ENCODE measurements at regions not wholly inside any gene's neighbourhood (a gene's known extent, or its start where the extent isn't known, plus 50 kb on each side); places are given as distances from the start of the nearest gene placed in this dataset.
"Not testable (repeated sequence)": the region's sequence is repeated elsewhere in the genome, so short reads cannot be mapped to it uniquely, and the experiment has no call there.

DNA sequence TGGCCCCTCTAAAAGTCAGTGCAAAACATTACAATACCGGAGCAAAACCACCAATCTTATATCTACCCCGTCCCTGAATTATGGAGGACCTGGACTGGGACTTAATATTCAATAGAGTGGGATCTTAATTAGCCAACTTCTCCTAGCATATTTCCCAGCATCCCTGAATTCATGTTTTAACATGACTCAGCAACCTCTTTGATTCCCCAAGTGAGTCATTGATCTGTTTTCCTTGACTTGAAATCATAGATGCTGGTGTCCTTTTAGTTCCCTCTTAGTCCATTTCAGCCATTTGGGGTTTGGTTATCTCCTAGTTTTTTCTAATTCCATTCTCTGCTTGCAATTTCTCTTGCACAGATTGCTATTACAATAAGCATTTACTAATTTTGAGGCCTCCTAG is 677.7 kb upstream of the CELF4 start:
- no peak for DNase-seq (ENCODE audit: extremely low spot score)
- H3K27ac ChIP-seq (ENCODE audit: low read depth): no peak overlapping the region
- WGBS: 94% methylated on average over 2 of the region's 2 CpGs
- no peaks in the 10 kb centered on the region for H3K4me1 ChIP-seq (ENCODE audit: insufficient read depth)
- no peak overlapping the region for H3K4me3 ChIP-seq (ENCODE audit: low read depth, low read length)
- no peaks in the 10 kb centered on the region for H3K36me3 ChIP-seq (ENCODE audit: insufficient read depth)

GRCh38 chr18:38241736-38242135 is 676.1 kb upstream of the CELF4 start:
- no peaks in the 10 kb centered on the region for H3K36me3 ChIP-seq (ENCODE audit: insufficient read depth)
- DNase-seq (ENCODE audit: extremely low spot score): no peak
- no peaks in the 10 kb centered on the region for H3K4me1 ChIP-seq (ENCODE audit: insufficient read depth)
- 88% methylated on average over 2 of the region's 2 CpGs for WGBS
- H3K27ac ChIP-seq (ENCODE audit: low read depth): no peak overlapping the region
- no peak overlapping the region for H3K4me3 ChIP-seq (ENCODE audit: low read depth, low read length)

DNA sequence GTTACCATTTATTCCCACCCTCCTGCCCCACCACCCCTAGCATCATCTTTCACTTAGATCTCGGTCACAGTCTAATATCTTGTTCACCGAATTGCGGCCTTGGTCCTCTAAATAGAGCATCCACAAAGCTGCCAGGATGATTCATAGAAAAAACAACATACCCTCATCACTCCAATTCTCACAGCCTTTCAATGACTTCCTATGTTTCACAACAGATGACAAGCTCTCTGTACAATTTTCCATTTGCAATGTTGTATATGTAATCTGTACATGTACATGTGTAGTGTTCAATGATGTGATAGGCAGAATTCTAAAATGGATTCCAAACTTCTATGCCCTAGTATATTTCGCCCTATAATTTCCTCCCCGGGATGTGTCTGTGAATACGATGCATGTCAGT is 675.6 kb upstream of the CELF4 start:
- DNase-seq (ENCODE audit: extremely low spot score): no peak
- H3K4me3 ChIP-seq (ENCODE audit: low read depth, low read length): no peak overlapping the region
- no peaks in the 10 kb centered on the region for H3K4me1 ChIP-seq (ENCODE audit: insufficient read depth)
- 95% methylated on average over 6 of the region's 6 CpGs for WGBS
- H3K27ac ChIP-seq (ENCODE audit: low read depth): no peak overlapping the region
- H3K36me3 ChIP-seq (ENCODE audit: insufficient read depth): no peaks in the 10 kb centered on the region

DNA sequence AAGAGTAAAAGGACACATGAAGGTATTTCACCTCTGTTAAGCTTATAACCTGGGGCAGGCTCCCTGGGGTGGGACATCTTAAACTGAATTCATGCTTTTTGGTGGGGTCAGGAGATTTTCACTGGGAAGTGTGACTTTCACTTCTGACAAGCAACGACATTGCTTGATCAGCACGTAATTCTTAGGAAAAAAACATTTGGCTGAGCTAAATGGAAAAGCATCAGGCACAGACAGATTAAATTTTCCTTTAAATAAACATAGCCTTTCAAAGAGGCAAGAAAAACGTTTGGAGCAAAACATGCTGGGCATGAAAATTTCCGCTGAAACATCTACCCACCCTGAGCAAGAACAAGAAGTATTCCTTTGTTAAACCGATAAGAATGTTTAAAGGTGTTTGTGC is 674.0 kb upstream of the CELF4 start:
- Histone ChIP-seq H3K4me1 (ENCODE audit: insufficient read depth) (no peaks in the 10 kb centered on the region), H3K27ac (ENCODE audit: low read depth) (no peak overlapping the region), H3K4me3 (ENCODE audit: low read depth, low read length) (no peak overlapping the region), H3K36me3 (ENCODE audit: insufficient read depth) (no peaks in the 10 kb centered on the region)
- 35% methylated on average over 5 of the region's 5 CpGs for WGBS
- no peak for DNase-seq (ENCODE audit: extremely low spot score)

GRCh38 chr18:38237796-38238195 is 672.2 kb upstream of the CELF4 start:
- DNase-seq (ENCODE audit: extremely low spot score): no peak
- WGBS: 82% methylated on average over 1 of the region's 1 CpG
- no peak overlapping the region for H3K27ac ChIP-seq (ENCODE audit: low read depth)
- no peaks in the 10 kb centered on the region for H3K4me1 ChIP-seq (ENCODE audit: insufficient read depth)
- no peak overlapping the region for H3K4me3 ChIP-seq (ENCODE audit: low read depth, low read length)
- H3K36me3 ChIP-seq (ENCODE audit: insufficient read depth): no peaks in the 10 kb centered on the region

GRCh38 chr18:38221476-38222100 is 656.0 kb upstream of the CELF4 start:
- whole genome bisulfite sequencing: 91% methylated on average over 7 of the region's 7 CpGs

DNA sequence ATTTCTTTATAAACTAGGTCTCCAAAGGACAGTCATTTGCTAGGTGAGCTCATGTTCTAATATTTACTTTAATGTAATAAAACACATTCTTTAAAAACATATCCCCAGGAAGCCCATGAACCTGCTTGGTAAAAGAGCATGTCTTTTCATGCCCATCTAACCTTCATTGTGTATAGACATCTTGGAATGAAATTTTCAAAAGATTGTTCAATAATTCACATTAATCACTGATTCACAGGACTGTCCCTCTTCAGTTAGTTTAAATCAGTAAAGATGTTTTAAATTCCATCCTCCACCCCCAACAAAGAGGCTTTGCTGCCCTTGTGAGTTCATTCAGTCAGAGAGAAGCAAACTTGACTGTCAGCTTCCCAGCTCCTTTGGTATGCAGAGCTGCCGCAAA is 633.4 kb upstream of the CELF4 start:
- 23% methylated on average over 1 of the region's 1 CpG for WGBS
- H3K4me3 ChIP-seq (ENCODE audit: low read depth, low read length): no peak overlapping the region
- H3K27ac ChIP-seq (ENCODE audit: low read depth): no peak overlapping the region
- no peak for DNase-seq (ENCODE audit: extremely low spot score)
- H3K36me3 ChIP-seq (ENCODE audit: insufficient read depth): no peaks in the 10 kb centered on the region
- no peaks in the 10 kb centered on the region for H3K4me1 ChIP-seq (ENCODE audit: insufficient read depth)

More at GRCh38 chr18:38221476-38222100, 656.0 kb upstream of the CELF4 start:
- no peaks in the 10 kb centered on the region for H3K36me3 ChIP-seq (ENCODE audit: insufficient read depth)
- no peak overlapping the region for H3K4me3 ChIP-seq (ENCODE audit: low read depth, low read length)
- H3K4me1 ChIP-seq (ENCODE audit: insufficient read depth): no peaks in the 10 kb centered on the region
- DNase-seq (ENCODE audit: extremely low spot score): no peak
- no peak overlapping the region for H3K27ac ChIP-seq (ENCODE audit: low read depth)

GRCh38 chr18:38198526-38198925 is 632.9 kb upstream of the CELF4 start:
- Histone ChIP-seq H3K4me3 (ENCODE audit: low read depth, low read length) (no peak overlapping the region), H3K4me1 (ENCODE audit: insufficient read depth) (no peaks in the 10 kb centered on the region)
- WGBS: 73% methylated on average over 1 of the region's 1 CpG

DNA sequence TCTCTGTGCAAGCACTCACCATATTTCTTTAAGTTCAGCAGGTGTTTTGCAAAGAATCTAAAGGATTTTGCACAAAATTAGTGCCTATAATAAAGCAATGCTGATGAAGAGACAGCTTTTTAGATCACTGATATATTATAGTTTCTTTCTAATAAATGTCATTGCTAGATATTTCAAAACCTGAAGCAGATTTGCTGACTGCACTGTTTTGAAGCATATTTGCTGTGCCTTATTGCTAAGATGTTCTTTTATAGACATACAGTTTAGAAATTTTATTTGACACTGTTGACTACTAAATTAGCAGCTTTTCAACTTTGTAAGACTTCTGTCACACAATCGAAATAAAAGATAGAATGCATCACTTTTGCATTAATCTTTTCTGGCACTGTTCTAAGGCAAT is 620.9 kb upstream of the CELF4 start:
- H3K4me3 ChIP-seq (ENCODE audit: low read depth, low read length): no peak overlapping the region
- 76% methylated on average over 1 of the region's 1 CpG for WGBS
- DNase-seq (ENCODE audit: extremely low spot score): no peak

More at GRCh38 chr18:38198526-38198925, 632.9 kb upstream of the CELF4 start:
- no peak for DNase-seq (ENCODE audit: extremely low spot score)
- H3K36me3 ChIP-seq (ENCODE audit: insufficient read depth): no peaks in the 10 kb centered on the region
- no peak overlapping the region for H3K27ac ChIP-seq (ENCODE audit: low read depth)

DNA sequence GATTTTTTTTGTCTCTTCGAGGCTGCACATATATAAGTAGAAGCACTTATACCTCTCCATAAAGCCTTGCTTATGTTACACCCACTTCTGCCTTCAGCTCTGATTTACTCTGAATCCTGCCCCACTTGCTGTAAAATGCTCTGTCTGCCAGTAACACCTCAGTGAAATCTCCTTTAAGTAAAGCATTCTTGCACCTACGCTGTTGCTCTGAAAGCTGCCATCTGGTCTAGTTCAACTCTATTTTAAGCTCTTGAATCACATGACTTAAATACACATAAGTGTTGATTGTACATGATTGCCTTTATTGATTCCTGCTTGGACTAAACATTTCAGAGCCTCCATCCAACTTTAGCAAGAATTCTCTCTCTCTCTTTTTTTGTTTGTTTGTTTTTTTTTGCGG is 609.0 kb upstream of the CELF4 start:
- H3K27ac ChIP-seq (ENCODE audit: low read depth): no peak overlapping the region
- H3K36me3 ChIP-seq (ENCODE audit: insufficient read depth): no peaks in the 10 kb centered on the region
- WGBS: 43% methylated on average over 3 of the region's 3 CpGs
- DNase-seq (ENCODE audit: extremely low spot score): no peak
- no peak overlapping the region for H3K4me3 ChIP-seq (ENCODE audit: low read depth, low read length)
- no peaks in the 10 kb centered on the region for H3K4me1 ChIP-seq (ENCODE audit: insufficient read depth)

More for the DNA sequence above, 620.9 kb upstream of the CELF4 start:
- Histone ChIP-seq H3K36me3 (ENCODE audit: insufficient read depth) (no peaks in the 10 kb centered on the region), H3K27ac (ENCODE audit: low read depth) (no peak overlapping the region), H3K4me1 (ENCODE audit: insufficient read depth) (no peaks in the 10 kb centered on the region)

- no peaks in the 10 kb centered on the region for H3K4me1 ChIP-seq (ENCODE audit: insufficient read depth)
- no peak overlapping the region for H3K27ac ChIP-seq (ENCODE audit: low read depth)
- WGBS: 90% methylated on average over 1 of the region's 1 CpG
- no peak for DNase-seq (ENCODE audit: extremely low spot score)
- no peak overlapping the region for H3K4me3 ChIP-seq (ENCODE audit: low read depth, low read length)
- no peaks in the 10 kb centered on the region for H3K36me3 ChIP-seq (ENCODE audit: insufficient read depth)
Measured at GRCh38 chr18:38174173-38174572, 608.6 kb upstream of the CELF4 start.

- H3K36me3 ChIP-seq (ENCODE audit: insufficient read depth): no peaks in the 10 kb centered on the region
- no peak overlapping the region for H3K27ac ChIP-seq (ENCODE audit: low read depth)
- no peak for DNase-seq (ENCODE audit: extremely low spot score)
- no peaks in the 10 kb centered on the region for H3K4me1 ChIP-seq (ENCODE audit: insufficient read depth)
- no peak overlapping the region for H3K4me3 ChIP-seq (ENCODE audit: low read depth, low read length)
Measured at GRCh38 chr18:38170845-38171244, 605.2 kb upstream of the CELF4 start.

GRCh38 chr18:38167623-38168022 is 602.0 kb upstream of the CELF4 start:
- DNase-seq (ENCODE audit: extremely low spot score): no peak
- Histone ChIP-seq H3K4me3 (ENCODE audit: low read depth, low read length) (no peak overlapping the region), H3K27ac (ENCODE audit: low read depth) (no peak overlapping the region), H3K4me1 (ENCODE audit: insufficient read depth) (no peaks in the 10 kb centered on the region), H3K36me3 (ENCODE audit: insufficient read depth) (no peaks in the 10 kb centered on the region)
- WGBS: 83% methylated on average over 2 of the region's 2 CpGs

- H3K36me3 ChIP-seq (ENCODE audit: insufficient read depth); H3K4me1 ChIP-seq (ENCODE audit: insufficient read depth); H3K4me3 ChIP-seq (ENCODE audit: low read depth, low read length); DNase-seq (ENCODE audit: extremely low spot score); H3K27ac ChIP-seq (ENCODE audit: low read depth): not testable (repeated sequence)
Measured at GRCh38 chr18:38153116-38153515, 587.5 kb upstream of the CELF4 start.

- Histone ChIP-seq H3K4me1 (ENCODE audit: insufficient read depth) (no peaks in the 10 kb centered on the region), H3K36me3 (ENCODE audit: insufficient read depth) (no peaks in the 10 kb centered on the region), H3K4me3 (ENCODE audit: low read depth, low read length) (no peak overlapping the region), H3K27ac (ENCODE audit: low read depth) (no peak overlapping the region)
- 49% methylated on average over 3 of the region's 3 CpGs for WGBS
- no peak for DNase-seq (ENCODE audit: extremely low spot score)
Measured at GRCh38 chr18:38116716-38117115, 551.1 kb upstream of the CELF4 start.
